Frontal cortex (tissue), 3 donors: ENCODE measurements at regions not wholly inside any gene's neighbourhood (a gene's known extent, or its start where the extent isn't known, plus 50 kb on each side); places are given as distances from the start of the nearest gene placed in this dataset.

Source experiments
- DNase-seq, 2 donors: peaks; one replicate each; pipeline ENCODE4 v3.0.0; 2012; ENCODE audit warnings: low spot score in 2 of 2
- FAIRE-seq: peaks from 2 replicates; lab custom pipeline; 2012; peaks lifted over from hg19 to GRCh38; lab: Jason Lieb, UNC
- donor health status: control.
- donor health status: control.
- donor health status: control.

DNA sequence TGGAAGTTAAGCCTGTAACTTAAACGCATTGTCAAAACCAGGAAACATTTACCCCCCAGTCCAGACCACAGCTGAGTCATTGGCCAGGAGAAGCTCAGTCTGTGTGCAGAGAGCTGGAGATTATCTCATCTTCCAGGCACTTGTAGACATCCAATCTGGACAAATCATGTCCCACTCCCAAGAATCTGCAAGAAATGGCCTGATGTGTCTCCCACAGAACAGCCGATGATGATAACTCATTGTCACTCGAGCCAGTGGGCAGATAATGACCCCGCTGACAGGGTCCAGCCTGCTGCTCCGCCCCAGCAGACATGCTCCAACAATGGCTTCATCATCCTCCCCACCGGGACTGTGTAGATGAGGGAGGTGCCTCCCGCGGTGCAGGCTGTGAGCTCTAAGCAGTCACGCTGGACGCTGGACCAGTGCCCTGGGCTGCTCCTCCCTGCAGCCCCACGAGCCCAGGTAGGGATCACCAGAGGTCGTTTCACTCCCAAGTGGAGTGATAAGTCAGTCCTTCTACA lies 322.5 kb downstream of the C16orf95 start:
- DNase-seq (no peak), FAIRE-seq (no peak)

DNA sequence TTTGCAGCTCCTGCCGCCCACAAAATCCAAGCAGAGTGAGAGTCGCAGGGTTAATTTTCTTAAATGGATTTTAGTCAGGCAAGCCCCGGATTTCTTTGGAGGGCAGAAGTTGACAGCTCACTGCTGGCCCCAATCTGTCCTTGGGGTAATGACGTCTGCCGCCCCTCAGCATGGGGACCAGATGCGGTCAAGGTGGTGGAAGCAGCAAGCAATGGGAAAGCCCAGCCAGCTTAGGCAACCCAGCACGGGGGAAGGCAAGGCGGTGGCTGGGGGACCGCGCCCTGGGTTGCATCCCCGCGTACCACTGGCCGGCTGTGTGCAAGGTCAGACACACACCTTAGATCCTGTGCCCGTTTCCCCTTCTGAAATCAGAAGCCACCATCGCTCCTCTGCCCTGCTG lies 321.7 kb downstream of the C16orf95 start:
- no peak for FAIRE-seq
- no peak for DNase-seq

- no peak for FAIRE-seq
- DNase-seq = no peak
Measured at GRCh38 chr16:86996081-86996480, 321.1 kb downstream of the C16orf95 start.

DNA sequence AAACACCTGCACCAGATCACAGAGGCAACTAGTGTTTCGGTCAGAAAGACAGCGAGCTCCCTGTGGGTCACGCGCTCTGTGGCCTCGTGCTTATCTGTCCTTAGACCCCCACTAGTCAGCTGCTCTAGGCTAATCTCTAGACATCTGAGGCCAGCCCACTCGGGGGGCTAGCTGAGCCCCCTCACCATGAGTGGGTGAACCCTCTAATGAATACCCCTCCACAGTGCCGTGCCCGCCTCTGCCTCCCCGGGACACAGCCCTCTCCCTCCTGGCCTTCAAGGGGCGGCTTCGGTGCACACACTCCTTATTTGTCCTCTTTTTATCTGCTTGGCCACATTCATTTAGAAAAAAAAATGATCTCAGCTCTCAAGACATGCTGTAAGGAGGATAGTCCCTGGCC lies 320.1 kb downstream of the C16orf95 start:
- DNase-seq = no peak
- no peak for FAIRE-seq

GRCh38 chr16:86998196-86999001 lies 318.8 kb downstream of the C16orf95 start:
- DNase-seq (no peak), FAIRE-seq (no peak)

GRCh38 chr16:87000001-87000400 lies 317.2 kb downstream of the C16orf95 start:
- FAIRE-seq = no peak
- DNase-seq = no peak

DNA sequence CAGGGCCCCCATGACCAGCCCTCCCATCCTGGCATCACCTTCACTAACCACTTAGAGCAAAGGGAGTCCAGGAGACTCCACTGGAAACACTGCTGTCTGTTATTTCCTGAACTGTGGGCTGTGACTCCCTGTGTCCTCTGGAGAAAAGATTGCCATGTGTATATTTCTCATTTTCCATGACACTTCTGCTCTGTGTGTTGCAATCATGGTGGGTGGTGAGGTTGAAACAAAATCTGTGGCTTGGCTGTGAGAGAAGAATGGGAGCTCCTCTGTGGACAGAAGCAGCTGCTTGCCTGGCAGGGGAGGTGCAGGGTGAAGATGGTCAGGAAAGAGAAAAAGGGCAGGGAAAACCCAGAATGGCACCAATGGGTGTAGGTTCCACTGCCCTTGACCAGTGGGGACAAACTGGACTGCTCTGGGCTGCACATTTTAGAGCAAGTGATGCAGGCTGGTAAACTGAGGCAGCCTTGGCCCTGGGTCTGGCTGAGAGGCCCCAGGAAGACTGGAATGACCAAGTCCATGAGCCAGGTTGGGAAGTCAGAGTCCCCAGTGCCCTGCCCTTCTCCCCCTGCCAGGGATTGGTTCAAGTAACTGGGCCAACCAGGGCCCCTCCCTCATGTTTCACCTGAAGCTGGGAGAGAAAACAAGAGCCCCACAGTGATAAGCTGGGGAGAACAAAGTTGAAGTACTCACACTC lies 314.3 kb downstream of the C16orf95 start:
- DNase-seq = no peak
- no peak for FAIRE-seq

- DNase-seq (no peak), FAIRE-seq (no peak)
Measured at GRCh38 chr16:87003414-87003755, 313.8 kb downstream of the C16orf95 start.

GRCh38 chr16:87006021-87006420 lies 311.2 kb downstream of the C16orf95 start:
- DNase-seq = no peak
- FAIRE-seq = no peak

DNA sequence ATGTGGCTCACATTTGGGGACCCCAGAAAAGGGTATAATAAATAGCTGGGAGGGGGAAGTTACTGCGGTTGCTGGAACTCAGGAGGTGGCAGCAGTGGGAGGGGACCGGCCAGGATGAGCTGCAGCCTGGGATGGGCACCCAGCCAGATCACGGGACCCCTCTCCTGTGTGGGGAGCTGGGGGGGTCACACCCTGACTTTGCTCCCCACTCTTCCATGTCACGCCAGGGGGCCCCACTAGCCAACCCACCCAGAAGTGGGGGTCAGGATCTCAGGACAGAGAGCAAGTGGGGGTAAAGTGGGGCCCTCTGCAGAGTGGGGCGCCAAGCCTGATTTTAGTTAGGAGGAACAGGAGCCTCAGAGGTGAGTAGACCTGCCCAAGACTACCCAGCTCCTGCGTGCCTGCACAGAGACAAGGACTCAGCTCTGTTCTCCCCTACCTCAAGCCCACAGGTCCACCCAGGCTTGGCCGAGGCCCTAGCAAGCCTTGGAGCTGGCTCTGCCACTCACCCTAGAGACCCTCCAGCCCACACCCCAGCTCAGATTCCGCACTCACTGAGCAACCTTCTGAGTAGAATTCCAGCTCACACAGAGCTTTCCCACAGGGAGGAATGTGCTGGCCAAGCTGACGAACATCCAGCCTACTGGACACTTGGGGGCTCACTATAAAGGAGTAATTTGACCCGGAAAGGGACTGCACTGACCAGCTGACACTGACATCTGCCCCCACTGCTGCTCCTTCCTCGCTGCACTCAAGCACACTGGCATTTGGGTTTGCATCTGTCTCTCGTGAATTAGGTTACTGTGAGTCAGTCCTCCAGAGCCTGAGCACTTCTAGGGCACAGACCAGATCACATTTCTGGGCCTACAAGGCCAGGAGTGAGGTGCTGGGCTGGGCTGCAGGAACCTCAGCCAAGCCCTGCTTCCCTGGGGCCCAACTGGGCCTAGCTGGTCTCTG lies 310.1 kb downstream of the C16orf95 start:
- DNase-seq = no peak
- no peak for FAIRE-seq

DNA sequence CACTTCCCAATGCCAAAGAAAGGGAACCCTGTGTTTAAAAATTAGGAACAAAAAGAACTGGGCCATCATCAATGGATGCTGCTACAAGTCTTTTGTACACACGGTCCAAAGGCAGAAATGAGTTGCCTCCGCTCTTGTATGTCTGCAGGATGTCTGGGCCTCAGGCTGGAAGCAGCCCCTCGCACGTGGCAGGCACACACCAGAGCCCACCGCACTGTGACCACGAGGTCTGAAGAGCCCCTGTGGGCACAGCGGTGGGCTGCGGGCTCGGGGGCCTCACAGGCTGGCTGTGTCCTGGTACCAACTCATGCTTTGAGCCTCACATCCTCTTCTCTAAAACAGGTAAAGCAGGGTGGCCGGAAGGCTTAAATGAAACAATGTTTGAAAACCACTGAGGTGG lies 309.3 kb downstream of the C16orf95 start:
- FAIRE-seq (no peak), DNase-seq (no peak)

- no peak for DNase-seq
- no peak for FAIRE-seq
Measured at GRCh38 chr16:87008664-87009063, 308.5 kb downstream of the C16orf95 start.

DNA sequence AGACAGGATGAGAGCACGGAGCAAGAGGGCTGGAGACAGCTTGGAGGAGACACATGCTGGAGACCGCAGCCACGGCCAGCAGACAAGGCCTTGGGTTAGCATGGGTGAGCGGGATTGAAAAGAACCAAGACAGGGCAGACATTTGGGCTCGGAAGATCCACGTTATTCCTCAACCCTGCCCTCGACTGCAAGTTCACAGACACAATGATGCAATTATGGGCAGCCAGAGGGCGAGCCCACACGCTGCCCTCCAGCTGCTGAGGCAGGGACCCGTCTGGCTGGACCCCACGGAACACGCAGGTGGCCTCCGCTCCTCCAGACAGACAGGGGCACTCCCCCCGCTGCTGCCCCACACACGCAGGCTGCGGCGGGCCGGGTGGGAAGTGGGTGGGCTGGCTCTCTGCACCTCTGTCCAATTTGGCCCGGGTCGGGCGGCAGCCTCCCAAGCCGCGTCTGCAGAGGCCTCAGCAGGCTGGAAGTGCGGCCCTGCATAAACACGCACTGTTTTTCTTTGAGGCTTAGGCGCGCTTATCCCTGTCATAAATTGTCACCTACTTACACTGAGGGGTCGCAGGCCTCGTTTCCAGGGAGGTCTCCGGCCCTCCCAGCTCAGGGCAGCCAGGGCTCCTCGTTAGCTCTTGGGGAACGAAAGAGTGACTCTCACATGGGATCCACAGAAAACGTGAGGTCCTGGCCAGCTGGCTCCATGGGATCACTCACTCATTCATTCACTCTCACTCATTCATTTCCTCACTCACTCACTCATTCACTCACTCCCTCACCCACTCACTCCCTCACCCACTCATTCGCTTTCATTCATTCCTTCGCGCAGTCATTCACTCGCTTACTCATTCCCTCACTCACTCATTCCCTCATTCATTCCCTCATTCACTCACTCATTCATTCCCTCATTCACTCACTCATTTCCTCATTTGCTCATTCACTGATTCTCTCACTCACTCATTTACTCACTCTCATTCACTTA lies 303.9 kb downstream of the C16orf95 start:
- FAIRE-seq = no peak
- no peak for DNase-seq

GRCh38 chr16:87014112-87014511 lies 303.1 kb downstream of the C16orf95 start:
- DNase-seq = no peak
- no peak for FAIRE-seq

DNA sequence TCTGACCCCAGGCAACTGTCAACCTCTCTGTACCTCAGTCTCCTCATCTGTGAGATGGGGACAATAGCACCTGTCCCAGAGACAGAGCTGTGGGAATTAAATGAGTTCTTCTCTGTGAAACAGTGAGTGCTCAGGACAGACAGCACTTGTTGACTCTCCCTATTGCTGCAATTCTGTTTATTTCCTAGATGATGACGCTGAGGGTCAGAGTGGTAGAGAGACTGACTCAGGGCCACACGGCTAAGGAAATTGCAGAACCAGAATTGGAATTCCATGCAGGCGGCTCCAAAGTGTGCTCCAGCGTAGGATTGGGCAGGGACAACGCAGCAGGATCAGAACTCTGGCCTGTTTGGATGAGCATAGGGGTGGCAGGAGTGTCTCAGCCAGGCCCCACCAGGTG lies 302.2 kb downstream of the C16orf95 start:
- FAIRE-seq = no peak
- no peak for DNase-seq

GRCh38 chr16:87016046-87017035 lies 300.9 kb downstream of the C16orf95 start:
- DNase-seq (no peak), FAIRE-seq (no peak)

DNA sequence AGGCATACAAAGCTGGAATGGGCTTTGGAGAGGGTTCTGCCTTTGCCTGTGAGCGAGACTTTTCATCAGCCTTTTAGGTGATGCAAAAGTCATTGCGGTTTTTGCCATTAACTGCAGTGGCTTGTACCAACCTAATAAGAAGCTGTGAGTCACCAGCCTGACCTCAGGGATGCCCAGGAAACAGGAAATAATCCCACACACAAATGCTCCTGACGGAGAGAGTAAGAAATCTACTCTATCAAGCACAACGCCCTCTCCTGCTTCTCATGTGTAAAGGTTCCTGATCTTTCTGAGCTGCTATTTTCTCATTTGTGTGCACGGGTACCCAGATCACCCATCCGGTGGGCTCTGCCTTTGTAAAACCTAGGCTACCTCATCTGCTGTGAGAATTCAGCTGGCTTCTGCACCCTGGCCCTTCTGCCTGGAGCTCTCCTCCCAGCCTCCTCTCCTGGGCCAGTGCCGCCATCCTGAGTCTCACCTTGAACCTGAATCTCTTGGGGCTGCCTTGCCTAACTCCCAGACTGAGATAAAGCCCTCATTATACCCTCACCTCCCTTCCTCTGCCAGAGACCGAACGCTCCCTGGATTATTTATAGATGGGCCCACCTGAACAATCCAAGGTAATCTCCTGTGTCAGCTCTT lies 299.7 kb downstream of the C16orf95 start:
- DNase-seq (no peak), FAIRE-seq (no peak)
